Activated CD4-positive, alpha-beta T cell treated with anti-CD3 and anti-CD28 coated beads, Interleukin-2, amount 50 U/mL, for 16 hours (primary cell): ENCODE measurements at regions not wholly inside any gene's neighbourhood (a gene's known extent, or its start where the extent isn't known, plus 50 kb on each side); places are given as distances from the start of the nearest gene placed in this dataset.

Experiments
- DNase-seq: peaks from one replicate; pipeline ENCODE4 v3.0.0-alpha.2; 2020

DNA sequence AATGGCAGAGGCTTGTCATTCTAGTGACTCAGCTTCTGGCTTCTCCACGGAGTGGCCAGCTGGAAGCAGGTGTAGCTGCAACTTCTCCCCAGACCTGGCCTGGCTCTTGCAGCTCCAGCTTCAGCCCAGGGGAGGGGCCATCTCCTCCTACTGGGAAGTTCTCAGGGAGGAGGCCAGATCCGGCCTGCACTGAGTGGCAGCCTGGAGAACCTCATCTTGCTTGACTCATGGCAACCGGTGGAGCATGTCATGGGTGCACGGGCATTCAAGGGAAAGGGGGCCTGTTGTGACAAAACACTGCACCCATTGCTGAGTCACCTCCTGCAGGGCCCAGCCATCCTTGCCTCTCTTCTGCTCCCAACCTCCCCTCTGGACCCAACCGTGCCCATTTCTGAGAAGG lies 273.9 kb upstream of the MAF start:
- no peak for DNase-seq

DNA sequence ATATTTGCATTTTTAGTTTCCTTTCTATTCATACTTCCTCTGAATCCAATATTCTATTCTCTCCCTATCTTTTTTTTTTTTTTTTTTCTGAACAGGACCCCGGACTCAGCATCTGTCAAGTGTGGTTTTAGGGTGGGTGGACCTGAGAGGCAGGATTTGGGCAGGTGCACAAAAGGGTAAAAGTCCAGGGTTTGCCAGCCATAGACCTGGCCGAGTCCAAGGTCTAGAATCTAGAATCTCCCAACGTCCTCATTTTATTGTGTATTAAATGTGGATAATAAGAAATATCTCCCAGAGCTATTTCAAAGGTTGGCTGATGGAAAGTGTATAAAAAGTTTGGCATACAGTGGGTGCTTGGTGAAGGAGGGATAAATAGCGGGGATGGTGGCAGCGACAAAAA lies 273.3 kb upstream of the MAF start:
- DNase-seq: no peak

DNA sequence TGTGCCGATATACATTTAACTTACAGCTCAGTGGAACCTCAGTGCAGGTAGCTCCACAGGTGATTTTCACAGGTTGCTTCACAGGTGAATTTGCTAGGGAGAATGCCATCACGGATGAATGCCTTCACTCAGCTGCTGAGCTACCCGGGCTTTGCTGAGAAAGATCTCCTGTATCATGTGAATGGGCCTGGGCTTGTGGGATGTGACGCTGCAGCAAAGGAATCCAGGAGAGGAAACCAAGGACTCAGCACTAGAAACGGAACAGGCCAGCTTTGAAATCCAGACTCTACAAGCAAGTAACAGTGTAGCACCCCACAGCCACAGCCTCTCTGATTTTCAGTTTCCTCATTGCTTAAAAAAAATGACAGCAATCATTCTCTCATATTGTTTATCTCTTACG lies 271.4 kb upstream of the MAF start:
- DNase-seq: no peak

DNA sequence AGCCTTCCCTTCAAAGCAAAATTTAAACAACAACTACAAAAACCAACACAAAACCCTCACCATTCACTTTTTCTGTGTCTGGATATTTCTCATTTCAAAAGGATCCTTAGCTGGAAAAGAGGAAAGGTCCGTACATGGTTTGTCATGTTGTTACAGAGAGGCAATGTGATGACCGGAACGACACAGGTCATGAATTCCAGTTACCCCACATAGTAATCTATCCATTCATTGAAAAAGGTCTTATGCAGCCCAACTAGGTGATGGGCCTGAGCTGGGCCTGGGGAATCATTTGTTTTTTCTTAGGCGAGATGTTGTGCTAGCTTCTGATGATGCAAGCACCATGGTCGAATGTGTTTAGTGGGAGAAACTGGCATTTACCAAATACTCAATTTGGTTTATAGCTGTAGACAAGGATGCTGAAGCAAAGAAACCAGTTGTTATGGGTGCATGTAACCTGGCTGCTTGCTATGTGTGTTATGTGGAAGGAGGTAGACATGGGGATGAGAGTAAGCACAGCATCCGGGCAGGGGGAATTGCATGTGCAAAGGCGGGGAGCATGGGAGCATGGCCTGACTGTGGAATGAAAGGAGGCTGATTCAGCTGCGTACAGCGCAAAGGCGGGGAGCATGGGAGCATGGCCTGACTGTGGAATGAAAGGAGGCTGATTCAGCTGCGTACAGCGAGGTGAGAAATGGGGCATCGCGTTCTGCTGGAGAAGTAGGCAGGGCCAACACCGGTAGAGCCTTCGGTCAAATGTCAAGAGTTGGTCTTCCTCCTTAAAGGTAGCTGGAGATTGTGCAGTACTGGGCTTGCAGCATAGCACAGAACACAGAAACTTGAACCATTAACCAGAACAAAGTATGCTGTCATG lies 269.7 kb upstream of the MAF start:
- no peak for DNase-seq

DNA sequence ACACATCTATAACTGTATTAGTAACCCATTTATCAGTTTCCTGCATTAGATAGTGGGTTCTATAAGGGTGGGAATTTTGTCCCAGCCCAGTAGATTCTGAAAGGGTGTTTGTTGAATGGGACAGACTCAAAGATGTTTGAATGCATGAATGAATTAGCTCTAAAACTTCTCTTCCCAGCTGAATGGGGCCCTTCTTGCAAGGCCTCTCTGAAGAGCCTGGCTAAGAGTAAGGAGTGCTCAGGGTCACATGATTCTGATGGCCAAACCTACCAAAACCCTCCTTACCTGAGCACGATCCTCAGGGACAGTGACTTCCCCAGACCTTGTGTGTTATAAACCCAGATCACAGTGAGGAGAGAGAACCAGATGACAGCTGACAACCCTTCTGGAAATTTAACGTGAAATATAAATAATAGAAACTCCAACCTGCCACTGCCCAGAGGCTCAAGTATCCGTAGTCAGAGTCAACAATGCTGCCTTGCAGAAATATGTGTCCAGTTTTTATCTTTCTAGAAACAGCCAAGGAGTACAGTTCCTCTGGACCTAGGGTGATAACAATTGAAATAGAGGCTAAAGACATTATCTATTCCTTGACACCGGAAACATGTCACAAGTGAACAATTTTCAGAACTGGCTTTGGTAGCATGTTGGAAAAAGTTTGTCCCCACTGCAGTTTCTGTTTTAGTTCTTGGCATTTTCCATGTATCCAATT lies 268.9 kb upstream of the MAF start:
- no peak for DNase-seq

GRCh38 chr16:79868841-79869240 lies 268.3 kb upstream of the MAF start:
- no peak for DNase-seq

DNA sequence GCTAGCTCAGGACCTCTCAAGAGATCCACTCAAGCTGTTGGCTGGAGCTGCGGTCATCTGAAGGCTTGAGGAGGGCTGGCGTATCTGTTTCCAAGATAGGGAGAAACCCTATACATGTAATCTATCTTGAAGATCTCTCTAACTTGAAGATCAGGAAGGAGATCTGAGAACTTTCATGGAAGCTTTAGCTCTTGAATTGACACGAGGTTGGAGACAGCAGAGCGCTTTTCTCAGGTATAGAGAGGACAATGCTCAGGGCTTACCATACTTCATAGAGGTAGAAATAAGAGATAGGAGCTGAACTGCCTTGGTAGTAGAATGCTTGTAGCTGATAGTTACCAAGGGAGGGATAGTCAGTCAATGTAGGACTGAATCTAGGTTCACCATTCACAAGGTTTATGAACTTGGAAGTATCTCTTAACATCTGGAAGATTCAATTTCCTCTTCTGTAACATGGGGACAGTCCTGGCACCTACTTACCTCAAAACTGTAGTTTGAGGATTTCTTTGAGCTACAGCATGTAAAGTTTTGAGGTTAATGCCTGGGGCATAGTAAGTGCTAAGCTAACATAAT lies 267.0 kb upstream of the MAF start:
- DNase-seq: no peak

DNA sequence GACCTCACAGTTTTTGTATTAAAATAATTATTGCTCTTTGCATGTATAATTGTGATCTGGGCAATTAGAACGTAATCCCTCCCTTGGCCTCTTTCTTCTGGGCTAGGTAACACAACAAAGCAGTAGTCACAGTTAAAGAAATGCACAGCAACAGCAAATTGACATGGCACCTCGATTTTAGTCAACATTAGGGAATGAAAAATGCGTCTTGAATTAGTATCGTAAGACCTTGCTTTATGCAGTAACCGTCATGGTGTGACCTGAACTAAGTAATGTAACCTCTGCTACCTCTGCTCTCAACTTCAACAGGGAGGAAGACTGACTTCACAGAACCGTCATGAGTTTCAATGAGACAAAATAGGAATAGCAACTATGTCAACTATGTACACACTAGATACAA lies 265.4 kb upstream of the MAF start:
- no peak for DNase-seq

- DNase-seq: no peak
Observed at GRCh38 chr16:79864781-79865391, 264.3 kb upstream of the MAF start.

GRCh38 chr16:79864032-79864780 lies 263.7 kb upstream of the MAF start:
- DNase-seq: no peak

DNA sequence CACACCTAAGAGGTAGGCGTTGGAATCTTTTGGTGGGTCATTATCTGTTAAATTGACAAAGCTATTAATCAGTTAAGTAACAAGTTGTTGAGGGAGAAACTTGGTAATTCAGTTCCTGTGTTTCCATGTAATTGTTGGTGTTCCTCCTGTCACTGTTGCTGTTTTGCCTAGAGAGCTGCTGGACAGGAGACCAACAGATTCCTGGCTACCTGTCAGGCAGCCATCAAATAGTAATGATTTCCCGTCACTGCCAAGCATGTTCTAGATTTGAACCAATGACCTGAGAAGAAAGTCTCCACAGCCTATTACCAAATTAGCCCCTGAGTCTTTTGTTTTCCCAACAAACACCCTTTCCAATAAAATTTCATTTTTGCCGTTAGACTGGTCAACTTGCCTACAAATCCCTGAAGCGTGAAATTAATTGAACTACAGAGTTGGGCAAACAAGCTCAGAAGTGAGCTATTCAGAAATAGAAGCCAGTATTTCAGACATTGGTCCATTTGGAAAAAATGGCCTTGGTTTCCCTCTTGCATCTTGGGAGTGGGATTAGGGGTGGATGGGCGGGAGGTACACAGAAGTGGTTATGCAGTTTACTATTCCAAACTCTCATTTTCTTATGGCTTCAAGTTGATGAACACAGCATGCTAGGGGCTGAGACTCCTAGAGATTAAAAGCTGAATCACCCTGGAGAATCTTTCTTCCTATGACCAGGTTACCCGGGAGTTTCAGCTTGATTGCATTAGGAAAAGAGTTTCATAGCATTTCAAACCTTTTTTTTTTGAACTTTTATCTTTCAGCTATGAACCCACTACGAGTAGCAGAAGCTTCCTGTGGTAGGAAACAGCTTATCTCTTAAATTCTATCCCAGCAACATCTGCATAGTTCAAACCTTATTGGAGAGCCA lies 262.8 kb upstream of the MAF start:
- no peak for DNase-seq

DNA sequence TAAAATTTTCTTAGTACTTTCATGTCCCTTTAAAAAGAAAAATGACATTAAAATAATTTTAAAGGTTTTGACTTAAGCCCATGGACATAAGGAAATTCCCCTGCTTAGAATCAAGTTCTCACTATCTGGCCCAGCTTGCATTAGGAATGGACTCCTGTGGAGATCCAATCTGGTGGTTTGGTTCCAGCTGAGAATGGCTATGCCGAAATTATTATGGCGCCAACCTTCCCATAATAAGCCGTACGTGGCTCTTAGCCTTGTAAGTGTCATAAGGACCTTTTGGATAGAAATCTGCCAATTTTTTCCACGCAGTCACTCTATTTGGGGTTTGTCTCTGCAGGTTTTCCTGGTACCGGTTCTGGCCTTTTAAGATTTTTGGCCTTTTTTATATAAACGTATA lies 262.1 kb upstream of the MAF start:
- no peak for DNase-seq

DNA sequence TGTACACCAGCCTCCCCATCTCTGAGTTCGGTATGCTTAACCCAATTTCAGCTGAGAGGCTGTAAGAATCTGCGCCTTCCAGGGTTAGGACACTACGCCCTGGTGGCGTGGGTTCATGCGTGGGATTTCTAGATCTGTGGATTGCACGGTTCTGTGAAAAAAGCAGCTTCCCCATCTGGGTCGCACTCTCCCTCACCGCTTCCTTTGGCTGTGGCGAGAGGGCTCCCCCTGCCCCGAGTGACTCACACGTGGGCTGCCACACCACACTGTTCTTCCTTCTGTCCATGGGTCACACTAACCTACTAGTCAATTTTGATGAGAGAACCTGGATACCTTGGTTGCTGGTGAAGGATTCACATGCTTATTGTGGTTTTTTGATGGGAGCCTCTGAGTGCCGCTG lies 256.0 kb upstream of the MAF start:
- no peak for DNase-seq

DNA sequence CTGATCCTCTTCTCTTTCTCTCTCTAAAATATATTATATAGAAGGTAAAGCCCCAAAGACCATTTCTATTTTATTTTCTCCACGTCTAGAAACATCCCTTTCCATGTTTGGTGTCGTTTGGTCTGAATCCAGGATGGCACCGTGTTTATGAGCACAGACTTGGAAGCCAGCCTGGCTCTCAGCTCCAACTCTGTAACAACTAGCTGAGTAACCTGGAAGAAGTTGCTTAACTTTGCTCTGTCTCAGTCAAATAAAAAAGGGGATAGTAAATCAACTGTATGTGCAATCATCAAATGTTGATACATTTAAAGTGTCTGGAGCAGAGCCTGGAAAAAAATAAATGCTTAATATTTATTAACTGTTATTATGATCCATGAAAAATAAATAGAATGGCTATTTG lies 249.8 kb upstream of the MAF start:
- DNase-seq: no peak

DNA sequence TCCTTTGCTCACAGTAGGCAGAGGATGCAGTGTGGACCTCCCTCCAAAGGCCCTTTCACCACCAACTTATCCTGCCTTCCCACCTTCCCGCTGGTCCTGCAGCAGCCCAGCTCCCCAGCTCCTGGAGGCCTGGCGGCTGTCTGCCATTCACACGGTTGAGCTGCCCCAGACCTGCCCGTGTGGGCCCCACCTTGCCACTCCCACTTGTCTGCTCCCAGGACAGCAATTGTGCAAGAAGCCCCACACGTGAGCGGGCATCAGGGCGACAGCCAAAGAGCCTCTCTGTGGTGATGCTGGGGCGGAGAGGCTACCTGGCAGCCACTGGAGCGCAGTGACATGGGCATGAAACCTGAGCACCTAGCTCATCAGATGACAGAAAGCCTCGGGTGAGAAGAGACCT lies 248.6 kb upstream of the MAF start:
- no peak for DNase-seq

- DNase-seq: no peak
Observed at GRCh38 chr16:79848719-79849118, 248.2 kb upstream of the MAF start.

- no peak for DNase-seq
Observed at GRCh38 chr16:79847569-79847968, 247.0 kb upstream of the MAF start.

GRCh38 chr16:79847101-79847500 lies 246.6 kb upstream of the MAF start:
- no peak for DNase-seq

DNA sequence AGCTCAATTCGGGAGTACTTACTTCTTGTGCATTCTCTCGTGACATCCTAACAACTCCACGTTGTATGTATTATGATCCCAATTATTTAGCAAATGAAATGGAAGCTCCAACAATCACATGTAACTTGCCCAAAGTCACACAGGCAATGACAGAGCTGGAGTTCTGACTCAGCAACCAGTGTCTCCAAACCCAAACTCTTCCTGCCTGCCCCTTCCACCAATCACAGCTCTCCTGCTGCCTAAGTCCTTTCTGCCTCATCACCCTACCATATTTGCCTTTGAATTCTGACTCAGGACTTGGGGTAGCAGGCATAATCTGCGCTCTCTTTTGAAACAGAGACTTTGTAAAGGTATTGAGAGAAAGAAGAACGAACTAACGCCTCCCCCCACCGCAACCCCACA lies 245.2 kb upstream of the MAF start:
- DNase-seq: peak; percentile 65

DNA sequence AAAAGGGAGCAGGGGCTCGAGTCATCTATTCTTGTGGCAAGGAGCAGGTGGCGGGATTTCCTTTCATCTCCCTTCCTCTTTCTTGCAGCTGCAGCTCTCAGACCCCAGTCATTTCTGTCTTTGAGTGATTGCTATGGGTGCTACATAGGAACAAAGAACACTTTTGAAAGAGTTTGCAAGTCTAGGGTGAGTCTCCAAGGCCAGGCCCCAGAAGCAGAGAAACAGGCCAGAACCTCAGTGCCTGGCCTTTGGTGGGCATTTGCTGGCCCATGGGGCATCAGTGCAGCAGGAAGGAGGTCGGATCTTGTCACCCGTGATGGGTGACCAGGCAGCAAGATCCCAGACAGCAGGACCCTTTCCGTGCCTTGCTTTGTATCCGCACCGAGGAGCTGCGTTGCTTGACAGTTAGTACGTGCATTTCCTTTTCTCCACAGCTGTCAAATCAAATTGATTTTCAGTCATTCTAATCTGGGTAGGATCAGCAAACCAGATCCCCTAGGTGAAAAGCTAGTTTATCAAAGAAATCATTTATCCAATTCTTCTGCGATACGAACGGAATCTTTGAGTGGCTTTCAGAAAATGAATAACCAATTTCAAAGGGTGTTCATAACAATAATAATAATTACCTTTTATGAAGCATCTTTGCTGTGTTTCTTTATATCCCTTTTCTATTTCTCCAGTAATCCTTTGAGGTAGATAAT lies 244.6 kb upstream of the MAF start:
- DNase-seq: peak; percentile 58

DNA sequence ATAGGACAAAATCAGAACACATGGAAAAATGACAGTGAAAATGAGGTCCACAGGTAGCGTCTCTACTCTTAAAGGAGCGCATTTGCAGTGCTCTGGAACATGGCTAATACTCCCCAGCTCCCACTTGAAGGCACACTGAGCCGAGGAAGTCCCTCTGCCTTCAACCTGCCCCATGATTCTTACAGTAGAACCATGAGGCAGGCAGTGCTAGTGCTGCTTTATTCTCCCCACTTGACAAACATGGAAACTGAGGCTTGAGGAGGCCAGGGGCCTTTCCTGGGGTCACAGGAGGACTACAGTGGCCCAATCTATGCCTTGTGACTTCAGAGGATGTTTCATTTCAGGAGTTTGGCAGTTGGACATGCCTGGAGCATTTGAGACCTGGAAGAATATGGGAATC lies 244.1 kb upstream of the MAF start:
- DNase-seq: no peak
